Fibroblast of the conjunctiva (primary cell): ENCODE measurements at regions not wholly inside any gene's neighbourhood (a gene's known extent, or its start where the extent isn't known, plus 50 kb on each side); places are given as distances from the start of the nearest gene placed in this dataset.
A peak's percentile ranks its signal among the peaks of the same experiment; 100 is the strongest.
"Not testable (repeated sequence)": the region's sequence is repeated elsewhere in the genome, so short reads cannot be mapped to it uniquely, and the experiment has no call there.

Experiments used
- DNase-seq: peaks from one replicate; pipeline ENCODE4 v3.0.0-alpha.2; 2010; ENCODE audit warnings: low read depth

GRCh38 chr3:150328654-150329040 lies 79.5 kb upstream of the TSC22D2 start:
- no peak for DNase-seq

- no peak for DNase-seq
Measured at GRCh38 chr3:150327678-150328653, 80.1 kb upstream of the TSC22D2 start.

GRCh38 chr3:150324788-150325187 lies 83.3 kb upstream of the TSC22D2 start:
- no peak for DNase-seq

DNA sequence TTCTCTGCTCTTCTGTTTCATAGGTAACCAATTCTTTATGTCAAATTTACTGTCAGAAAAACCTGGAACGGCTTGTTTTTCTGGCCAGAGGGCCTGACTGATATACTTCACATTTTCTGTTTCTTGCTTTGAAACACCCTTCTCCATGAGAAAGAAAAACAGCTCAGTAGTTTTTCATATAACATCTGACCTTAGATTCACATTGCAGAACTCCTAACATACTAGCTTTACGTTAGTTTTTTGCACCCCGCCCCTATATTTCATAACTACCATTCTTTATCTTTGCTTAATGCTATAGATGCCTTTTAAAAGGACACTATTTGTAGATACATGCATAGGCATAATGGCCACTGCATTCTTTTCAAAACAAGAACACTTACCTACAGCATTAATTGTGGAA lies 83.9 kb upstream of the TSC22D2 start:
- DNase-seq: no peak

DNA sequence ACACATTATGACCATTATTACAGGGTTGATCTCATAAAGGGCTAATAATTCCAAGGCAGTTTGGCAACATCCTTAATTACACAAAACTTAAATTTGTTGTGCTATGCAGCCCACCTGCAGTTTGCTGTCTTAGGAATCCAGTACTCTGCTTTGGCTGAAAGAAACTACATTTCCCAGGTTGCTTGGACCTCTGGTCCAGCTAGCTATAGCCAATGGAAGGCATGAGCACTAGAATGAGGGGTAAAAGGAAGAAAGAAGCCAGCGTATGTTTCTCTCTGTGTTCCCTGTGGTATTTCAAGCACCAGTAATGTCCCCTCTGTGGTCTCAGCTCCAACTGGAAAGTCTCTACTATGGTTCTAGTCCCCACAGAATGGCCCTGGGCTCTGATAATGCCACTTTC lies 84.3 kb upstream of the TSC22D2 start:
- DNase-seq: no peak

- not testable (repeated sequence) for DNase-seq
Measured at GRCh38 chr3:150323091-150323490, 85.0 kb upstream of the TSC22D2 start.

DNA sequence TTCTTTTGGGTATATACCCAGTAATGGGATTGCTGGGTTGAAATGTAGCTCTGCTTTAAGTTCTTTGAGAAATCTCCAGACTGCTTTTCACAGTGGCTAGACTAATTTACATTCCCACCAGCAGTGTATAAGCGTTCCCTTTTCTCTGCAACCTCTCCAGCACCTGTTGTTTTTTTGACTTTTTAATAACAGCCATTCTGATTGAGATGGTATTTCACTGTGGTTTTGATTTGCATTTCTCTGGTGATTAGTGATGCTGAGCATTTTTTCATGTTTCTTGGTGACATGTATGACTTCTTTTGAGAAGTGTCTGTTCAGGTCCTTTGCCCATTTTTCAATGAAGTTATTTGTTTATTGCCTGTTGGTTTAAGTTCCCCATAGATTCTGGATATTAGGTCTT lies 87.1 kb upstream of the TSC22D2 start:
- not testable (repeated sequence) for DNase-seq

DNA sequence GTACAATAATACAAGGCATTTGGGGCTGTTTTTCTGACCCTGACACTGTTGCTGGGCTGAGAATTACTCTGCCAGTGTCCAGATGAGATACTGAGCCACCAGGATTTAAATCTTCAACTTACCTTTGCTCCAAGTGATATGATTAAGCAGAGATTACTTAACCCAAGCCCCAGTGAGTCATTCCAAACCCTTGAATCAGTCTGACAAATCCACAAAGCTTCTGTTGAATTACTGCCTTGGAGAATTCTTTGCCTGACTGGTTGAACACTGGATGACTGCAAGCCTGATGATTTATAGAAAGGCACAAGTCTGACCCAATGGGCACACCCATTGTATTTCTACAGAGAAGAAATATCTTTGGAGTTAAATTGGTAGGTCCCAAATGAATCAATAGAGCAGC lies 88.2 kb upstream of the TSC22D2 start:
- peak; percentile 84 for DNase-seq

GRCh38 chr3:150317469-150317868 lies 90.6 kb upstream of the TSC22D2 start:
- no peak for DNase-seq

DNA sequence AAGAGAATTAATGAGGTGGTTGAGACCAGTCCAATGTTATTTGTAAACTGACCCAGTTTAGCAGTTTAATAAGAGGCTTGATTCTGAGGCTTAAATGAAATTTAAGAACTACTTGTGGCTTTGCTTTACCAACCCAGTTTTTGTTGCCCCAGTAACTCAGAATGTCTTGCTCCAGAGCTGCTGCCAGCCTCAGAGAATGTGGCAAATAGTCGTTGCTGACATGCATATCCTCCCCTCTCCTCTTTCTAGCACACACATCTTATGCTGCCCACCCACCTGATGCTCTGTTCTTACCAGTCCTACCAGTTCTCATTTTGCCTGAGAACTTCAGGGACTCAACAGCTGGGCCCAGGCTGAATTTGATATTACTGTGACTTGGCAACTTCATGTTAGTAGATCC lies 92.4 kb upstream of the TSC22D2 start:
- no peak for DNase-seq

DNA sequence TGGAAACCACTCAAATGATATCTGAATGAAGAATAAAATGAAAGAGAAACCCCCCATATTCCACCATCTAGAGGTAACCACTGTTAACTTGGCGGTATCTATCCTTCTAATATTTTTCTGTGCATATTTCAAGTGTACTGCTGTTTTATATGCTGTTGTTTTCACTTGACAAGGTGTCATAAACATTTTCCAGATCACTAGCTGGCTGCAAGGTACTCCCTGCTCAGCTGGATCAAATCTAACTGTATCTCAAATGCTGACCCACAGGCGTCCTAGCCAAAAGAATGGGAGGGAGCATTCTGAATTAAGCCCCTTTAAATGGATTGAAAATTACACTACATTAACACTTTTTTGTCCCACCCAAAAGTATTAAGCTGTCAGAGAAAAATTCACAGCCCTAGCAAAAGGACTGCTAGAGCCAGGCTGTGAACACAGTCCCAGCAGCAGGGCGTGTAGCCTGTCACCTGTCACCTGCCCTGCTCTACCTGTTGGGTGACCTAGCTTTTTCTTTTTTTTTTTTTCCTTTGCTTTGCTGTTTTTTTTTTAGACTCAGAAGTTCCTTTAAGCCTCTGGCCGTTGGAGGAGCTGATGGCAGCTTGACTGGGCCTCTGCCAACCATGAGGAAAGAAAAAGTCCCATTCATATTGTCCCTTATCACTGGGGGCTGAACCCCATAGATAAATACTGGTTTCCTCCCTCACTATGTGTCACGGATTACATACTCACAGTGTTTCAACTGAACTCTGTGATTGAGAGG lies 93.7 kb upstream of the TSC22D2 start:
- no peak for DNase-seq

- no peak for DNase-seq
Measured at GRCh38 chr3:150312018-150312657, 96.0 kb upstream of the TSC22D2 start.

DNA sequence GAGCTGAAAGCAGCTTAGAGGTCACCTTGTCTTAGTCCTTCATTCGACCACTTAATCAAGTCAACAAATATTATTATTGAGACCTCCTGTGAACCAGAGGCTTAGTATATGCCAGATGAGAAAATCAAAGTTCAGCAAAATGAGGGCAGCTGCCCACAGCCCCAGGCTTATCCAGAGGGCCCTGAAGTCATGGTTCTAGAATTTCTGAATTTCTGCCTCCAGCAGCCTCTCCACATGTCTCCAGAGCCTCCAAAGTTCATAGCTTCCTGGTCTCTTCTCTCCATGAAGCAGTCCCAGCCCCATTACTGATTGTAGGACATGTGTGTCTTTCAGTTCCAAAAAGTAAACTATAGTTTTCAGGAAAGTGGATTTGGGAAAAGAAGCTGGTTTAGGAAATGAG lies 96.9 kb upstream of the TSC22D2 start:
- no peak for DNase-seq

GRCh38 chr3:150309557-150309956 lies 98.5 kb upstream of the TSC22D2 start:
- DNase-seq: no peak

- DNase-seq: no peak
Measured at GRCh38 chr3:150309257-150309542, 98.9 kb upstream of the TSC22D2 start.

DNA sequence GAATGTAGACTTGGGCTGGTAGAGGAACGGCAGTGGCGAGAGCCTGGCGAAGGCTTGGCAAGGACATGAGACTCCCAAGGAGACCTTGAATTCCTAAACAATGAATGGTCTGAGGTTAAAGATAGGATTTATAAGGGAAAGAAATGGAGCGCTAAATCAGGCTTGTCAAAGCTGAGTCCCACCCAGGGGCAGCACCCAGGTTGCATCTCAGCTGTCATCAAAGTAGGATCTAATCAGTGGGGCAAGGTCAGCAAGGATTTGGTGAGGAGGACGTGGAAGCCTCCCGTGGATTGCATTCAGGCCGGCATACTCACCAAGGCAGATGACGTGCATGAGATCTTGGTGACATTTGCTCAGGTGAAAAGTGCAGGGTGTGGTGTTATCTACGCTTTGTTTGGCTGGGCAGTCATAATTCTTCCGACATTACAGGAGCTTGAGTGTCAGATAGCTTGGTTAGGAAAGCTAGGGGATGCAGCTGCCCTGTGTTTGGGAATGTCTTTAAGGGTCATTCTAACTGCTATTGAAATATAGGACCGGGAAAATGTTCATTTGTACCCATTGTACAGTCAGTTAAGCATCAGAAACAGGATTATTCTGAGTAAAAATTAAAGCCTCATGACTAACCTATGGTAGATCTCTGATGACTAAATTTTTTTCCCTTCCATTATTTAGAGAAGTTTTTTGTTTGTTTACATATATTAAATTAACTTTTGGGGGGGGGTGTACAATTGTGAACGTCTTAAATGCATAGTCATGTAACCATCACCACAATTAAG lies 99.4 kb upstream of the TSC22D2 start:
- no peak for DNase-seq

GRCh38 chr3:150308037-150308319 lies 100.1 kb upstream of the TSC22D2 start:
- DNase-seq: no peak

DNA sequence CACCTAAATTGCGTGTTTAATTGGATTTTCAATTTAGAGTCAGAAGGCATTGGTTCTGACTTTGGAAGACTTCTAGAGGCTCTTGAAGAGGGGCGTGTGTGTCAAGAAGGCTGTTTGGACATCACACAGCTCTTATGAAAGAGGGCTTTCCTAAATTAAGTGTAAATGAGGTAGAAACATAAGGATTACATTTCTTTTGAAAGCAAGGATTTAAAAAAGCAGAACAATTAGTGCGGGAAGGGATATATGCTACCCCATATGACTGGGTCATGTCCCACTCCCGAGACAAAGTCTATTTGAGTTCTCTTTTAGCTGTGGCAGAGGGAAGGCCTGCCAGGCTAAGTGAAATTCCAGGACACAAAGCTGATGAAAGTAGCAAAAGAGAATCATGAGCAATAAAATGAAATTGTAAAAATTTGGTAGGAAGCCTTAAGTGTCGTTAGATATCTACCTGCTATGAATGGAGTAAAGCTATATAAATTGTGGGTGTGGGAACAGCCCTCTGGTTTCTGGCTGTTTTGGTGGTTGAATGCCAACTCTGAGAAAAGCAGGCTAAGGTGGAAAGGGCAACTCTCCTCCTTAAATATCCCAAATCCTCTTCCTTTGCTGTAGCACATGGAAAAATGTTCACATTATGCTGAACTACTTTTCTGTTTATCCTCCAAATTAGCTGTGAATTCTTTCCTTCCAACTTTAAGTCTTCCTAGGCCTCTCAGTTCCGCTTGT lies 100.6 kb upstream of the TSC22D2 start:
- no peak for DNase-seq

DNA sequence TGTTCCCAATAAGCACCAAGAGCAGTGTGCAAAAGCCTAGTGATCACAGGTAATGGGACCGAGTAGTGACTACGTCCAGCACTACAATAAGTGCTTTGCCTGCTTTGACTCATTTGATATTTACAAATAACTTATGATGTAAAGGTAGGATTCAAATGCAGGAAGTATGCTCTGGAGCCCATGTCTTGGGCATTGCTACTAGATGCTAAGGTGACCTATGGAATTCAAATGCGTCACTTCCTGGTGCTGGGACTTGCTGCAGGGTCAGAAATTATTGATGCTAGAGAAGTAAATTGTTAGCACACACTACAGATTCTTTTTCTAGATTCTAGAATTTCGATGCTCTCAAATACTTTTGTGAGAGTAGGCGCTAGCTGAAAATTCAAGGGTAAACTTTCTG lies 101.2 kb upstream of the TSC22D2 start:
- DNase-seq: no peak

DNA sequence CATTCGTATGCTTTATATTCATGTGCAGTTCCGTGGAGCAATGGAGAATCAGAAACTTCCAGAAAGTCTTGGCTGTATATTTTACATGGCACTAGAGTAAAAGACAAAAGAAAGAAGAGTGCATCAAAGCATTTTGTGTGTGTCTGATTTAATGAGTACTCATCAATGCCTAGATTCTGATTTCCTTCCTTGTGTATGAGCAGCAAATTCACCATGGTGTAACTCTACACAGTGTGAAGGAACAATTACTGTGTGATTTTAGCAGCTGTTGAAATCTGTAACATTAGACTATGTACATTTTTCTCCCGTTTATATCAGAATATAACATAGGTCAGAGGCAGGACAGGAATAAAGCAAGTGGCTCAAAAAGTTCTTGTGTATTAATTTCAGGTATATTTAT lies 102.0 kb upstream of the TSC22D2 start:
- no peak for DNase-seq

DNA sequence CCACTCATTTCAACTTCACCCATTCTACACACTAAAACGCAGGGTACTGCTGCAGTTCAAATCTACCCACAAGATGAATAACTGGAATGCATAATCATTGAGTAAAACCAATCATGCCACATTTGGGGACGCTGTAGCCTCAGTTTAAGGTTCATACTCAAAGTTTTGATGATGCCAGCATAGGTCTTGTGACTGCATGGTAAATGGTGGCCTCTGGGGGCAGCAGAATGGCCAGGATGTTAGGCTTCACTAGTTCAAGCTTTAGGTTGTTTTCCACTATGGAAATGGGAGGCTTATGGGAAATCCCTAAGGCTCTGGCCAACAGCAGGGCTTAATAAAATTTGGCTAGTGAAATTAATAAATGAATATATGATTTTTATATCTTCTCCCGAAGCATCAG lies 104.3 kb upstream of the TSC22D2 start:
- DNase-seq: no peak

DNA sequence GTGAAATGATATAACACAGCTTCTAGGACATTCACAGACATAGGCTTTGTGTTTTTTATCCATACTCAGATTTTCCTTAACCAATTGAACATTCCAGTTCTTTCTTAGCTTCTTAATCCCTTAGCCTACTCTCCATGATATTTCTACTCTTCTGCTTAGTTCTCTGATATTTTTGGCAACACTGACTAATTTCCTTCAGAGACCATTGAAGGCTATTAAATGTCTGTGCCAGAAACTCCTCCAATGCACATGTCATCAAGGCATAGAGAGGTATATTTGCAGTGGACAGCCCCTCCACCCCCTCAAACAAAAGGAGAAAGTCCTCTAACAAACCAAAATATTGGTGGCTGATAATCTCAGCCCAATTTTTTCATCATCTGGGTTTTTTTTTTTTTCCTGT lies 105.9 kb upstream of the TSC22D2 start:
- no peak for DNase-seq
